Neuron (in vitro differentiated cells): ENCODE measurements at regions not wholly inside any gene's neighbourhood (a gene's known extent, or its start where the extent isn't known, plus 50 kb on each side); places are given as distances from the start of the nearest gene placed in this dataset.

ENCODE experiments used
- H2AFZ ChIP-seq: one replicate; pipeline ENCODE4 v1.6.1; 2013; ENCODE audit warnings: low read depth, mild to moderate bottlenecking, inconsistent platforms, low read length, moderate library complexity
- H3K27me3 ChIP-seq: one replicate; pipeline ENCODE4 v1.6.1; 2013; ENCODE audit warnings: low read length; ENCODE audit not compliant: insufficient read depth
- H3K36me3 ChIP-seq: one replicate; pipeline ENCODE4 v1.6.1; 2013; ENCODE audit warnings: low read length; ENCODE audit not compliant: insufficient read depth
- H3K4me1 ChIP-seq: one replicate; pipeline ENCODE4 v1.6.1; 2013; ENCODE audit warnings: low read length; ENCODE audit not compliant: insufficient read depth
- H3K4me3 ChIP-seq: 2 replicates; pipeline ENCODE4 v1.5.1; 2013; ENCODE audit warnings: mild to moderate bottlenecking, low read length, moderate library complexity
- H3K9me3 ChIP-seq: one replicate; pipeline ENCODE4 v1.6.1; 2013; ENCODE audit warnings: low read length

DNA sequence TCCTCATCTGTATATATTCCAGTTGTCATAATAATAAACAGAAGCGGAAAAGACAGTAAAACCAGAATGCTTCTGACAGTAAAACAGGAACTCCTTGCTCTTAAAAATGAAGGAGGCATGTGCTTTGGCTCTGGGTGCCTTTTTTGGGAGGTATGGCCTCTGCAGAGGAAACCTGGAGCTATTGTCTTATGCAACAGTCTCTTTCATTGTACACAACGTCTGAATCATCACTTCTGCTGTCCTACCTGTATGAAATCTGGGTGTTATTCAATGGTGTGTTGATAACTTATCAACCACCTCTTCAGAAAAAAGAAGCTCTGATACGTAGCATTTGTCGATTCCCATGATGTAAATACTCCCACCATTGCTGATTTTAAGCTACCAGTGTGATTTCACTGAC, 64.8 kb downstream of the CDCA7 start:
- H3K4me3 ChIP-seq = no peak overlapping the region
- no peak overlapping the region for H2AFZ ChIP-seq
- no peaks in the 10 kb centered on the region for H3K27me3 ChIP-seq
- no peaks in the 10 kb centered on the region for H3K36me3 ChIP-seq
- peaks cover 22% of the 10 kb centered on the region for H3K4me1 ChIP-seq
- no peaks in the 10 kb centered on the region for H3K9me3 ChIP-seq

DNA sequence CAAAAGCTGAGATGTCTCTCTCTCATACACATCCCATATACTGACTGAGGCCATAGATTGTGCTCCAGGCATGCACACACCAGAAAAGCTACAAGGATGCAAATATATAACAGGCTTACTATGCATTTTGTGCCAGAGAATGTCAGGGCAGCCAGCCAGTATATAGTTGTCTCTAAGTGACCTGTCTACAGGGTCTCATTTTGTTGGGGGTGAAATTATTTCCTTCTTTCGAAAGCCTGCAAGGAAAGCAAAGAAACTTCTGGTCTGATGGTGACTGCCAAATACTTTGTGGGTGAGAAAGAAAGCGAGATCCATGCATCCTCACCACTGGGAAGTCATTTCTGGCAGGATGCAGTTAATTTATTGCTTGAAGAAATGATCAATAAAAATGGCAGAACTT, 70.2 kb downstream of the CDCA7 start:
- H3K9me3 ChIP-seq = no peaks in the 10 kb centered on the region
- H2AFZ ChIP-seq = no peak overlapping the region
- H3K27me3 ChIP-seq = no peaks in the 10 kb centered on the region
- H3K4me1 ChIP-seq = peaks cover 2% of the 10 kb centered on the region
- no peaks in the 10 kb centered on the region for H3K36me3 ChIP-seq
- no peak overlapping the region for H3K4me3 ChIP-seq

DNA sequence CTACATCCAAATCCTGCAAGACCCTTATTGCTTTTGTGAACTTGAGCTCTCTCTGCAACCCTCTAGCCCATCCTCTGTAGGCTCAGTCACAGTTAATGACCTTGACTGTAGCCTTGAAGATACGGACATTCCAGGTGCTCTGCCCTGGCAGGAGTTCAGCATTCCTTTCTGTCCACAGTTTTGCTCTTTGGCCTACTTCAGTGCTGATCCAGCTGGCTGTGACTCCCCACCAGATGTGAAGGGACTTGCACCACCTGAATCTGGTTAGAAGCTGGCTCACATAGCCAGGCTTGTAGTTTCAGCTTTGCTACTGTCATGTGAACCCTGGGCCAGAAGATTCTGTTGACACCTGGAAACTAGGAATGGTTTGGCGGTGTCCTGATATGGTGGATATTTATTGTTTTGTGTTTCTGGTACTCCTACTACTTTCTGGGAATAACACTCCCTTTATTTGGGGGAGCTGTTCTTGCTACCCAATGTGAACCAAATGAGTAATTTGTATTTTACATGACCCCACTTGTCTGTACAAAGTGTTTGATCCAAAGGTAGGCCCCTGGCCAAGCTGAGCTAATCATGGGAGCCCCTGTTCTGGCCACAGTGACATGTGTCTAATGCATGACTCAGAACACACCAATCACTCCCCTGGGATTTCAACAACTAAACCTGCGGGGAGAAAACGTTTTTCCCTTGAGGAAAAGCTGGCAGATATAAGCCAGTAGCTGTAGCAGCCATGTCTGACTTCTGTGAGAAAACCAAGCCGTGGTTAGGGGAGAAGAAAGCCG, 73.4 kb downstream of the CDCA7 start:
- no peaks in the 10 kb centered on the region for H3K27me3 ChIP-seq
- H3K4me3 ChIP-seq = no peak overlapping the region
- peaks cover 2% of the 10 kb centered on the region for H3K9me3 ChIP-seq
- H2AFZ ChIP-seq = no peak overlapping the region
- no peaks in the 10 kb centered on the region for H3K36me3 ChIP-seq
- H3K4me1 ChIP-seq = no peaks in the 10 kb centered on the region

DNA sequence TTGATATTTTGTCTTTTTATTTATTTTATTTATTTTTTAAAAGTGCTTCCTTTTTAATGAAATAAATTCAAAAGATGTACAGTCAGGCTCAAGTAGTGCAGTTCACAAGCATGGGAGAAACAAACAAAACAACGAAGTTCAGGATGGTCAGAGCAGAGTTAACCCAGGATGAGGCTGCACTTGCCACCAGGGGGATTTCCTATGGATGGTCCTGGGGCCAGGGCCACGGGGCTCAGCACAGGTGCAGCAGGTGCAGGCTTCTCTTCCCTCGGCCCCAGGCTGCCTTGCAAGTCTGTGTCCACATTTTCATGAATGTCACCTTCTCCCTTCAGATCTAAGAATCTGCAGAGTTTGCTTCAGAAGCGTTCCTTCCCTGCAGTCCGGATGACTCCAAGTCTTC, 76.5 kb downstream of the CDCA7 start:
- no peak overlapping the region for H3K4me3 ChIP-seq
- H2AFZ ChIP-seq = no peak overlapping the region
- no peaks in the 10 kb centered on the region for H3K27me3 ChIP-seq
- H3K4me1 ChIP-seq = no peaks in the 10 kb centered on the region
- H3K9me3 ChIP-seq = peaks cover 2% of the 10 kb centered on the region
- H3K36me3 ChIP-seq = no peaks in the 10 kb centered on the region

DNA sequence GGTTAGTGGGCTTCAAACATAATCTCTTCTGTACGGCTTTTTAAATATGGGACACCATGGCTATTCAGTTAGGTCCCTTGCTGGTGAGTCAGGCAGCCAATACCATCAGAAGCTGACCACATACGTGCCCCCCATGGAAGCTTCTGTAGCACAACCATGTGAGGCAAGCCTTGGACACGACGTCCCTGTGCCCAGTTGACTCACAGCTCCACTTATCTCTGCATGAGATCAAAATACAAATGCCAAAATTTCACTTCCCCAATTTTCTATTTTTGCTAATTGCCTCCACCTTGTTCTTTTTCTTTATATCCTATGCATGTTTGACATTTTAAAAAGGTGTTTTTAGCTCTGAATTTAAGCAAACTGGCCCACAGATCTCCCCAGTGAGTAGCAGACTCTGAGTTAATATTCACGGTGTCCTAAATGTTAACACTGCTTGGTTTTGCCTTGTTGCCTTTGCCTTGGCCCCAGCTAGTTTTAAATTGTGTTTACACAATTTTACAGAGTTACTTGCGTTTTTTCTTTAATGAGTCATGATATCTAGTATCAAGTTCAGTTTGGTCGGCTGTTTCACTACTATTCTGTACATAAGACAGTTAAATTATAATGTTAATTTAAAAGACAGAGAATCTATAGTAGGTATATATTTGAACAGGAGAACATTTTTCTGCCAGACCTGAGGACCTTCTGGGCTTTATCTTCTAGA, 77.5 kb downstream of the CDCA7 start:
- no peaks in the 10 kb centered on the region for H3K36me3 ChIP-seq

DNA sequence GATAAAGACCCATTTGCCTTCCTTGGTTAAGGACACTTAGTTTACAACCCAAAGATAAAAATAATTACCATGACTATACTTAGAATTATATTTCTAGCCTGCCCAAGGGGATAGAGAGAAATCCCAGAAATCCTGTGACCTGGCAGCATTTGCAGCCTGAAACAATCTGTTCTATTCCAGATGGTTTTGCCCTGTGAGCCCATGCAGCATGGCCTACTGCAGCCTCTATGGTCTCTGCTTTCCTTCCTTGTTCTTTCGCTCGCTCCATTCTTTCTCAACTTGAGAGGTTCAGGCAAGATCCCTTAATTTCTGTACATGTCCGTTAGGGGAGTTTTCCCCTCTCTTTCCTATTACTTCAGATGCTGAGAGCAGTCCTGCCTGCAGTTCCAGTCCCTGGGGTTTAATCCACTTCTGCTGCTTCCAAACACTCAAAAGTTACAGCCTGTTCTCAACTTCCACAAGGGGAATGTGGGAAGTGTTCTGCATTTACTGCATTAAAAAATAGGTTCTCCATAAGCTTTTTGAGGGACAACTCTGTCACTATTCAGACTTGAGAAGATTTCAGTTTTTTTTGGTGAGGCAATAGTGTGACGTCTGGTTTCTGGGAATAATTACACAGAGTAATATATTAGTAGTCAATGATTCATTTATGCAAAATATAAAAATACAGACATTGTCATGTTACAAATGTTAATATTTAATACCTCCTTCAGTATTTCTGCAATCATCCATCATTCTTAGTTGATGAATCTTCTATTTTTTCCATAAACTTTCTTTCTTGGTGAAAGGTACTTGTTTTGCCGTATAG, 80.3 kb downstream of the CDCA7 start:
- Histone ChIP-seq H3K4me1 (peaks cover 4% of the 10 kb centered on the region), H3K9me3 (peaks cover 2% of the 10 kb centered on the region), H3K27me3 (no peaks in the 10 kb centered on the region), H2AFZ (no peak overlapping the region), H3K4me3 (no peak overlapping the region), H3K36me3 (no peaks in the 10 kb centered on the region)

More for the DNA sequence above, 77.5 kb downstream of the CDCA7 start:
- Histone ChIP-seq H3K4me1 (no peaks in the 10 kb centered on the region), H2AFZ (no peak overlapping the region), H3K27me3 (no peaks in the 10 kb centered on the region), H3K4me3 (no peak overlapping the region), H3K9me3 (peaks cover 2% of the 10 kb centered on the region)

DNA sequence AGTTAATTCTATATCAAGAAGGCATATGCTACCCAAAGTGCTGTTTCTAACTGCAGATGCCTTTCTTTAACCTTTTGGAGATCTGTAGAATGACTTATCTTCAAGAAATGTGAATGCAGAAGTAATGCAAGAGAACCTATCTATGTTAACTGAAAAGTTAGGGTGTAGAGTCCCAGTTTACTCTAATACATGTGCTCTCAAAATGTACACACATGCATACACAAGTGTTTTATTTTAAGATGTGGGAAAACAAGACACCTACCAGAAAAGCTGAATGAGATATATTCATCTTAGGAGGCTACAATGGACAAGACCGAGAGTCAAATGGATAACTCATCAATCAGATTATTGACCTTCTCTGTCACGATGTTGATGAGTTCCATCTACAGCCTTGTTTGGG, 80.9 kb downstream of the CDCA7 start:
- peaks cover 2% of the 10 kb centered on the region for H3K9me3 ChIP-seq
- H3K4me1 ChIP-seq = peaks cover 4% of the 10 kb centered on the region
- H3K4me3 ChIP-seq = no peak overlapping the region
- no peaks in the 10 kb centered on the region for H3K36me3 ChIP-seq
- H3K27me3 ChIP-seq = no peaks in the 10 kb centered on the region
- no peak overlapping the region for H2AFZ ChIP-seq

DNA sequence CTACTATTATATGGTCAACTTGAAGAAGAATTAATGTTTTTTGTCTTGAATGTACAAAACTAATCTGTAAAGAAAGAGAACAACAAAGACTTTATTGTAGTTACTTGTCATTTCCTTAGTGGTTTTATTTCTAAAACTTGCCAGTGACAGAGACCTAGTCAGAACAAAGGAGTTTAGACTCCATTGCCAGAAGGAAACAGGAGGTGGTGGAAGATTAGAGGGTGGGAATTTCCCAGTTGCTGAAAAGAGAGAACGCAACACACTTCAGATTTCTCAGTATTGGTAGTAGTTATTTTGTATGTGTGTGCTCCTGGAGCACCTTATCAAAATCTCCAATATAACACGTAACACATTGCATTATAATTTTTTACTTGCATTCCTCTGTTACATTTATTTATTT, 81.4 kb downstream of the CDCA7 start:
- peaks cover 2% of the 10 kb centered on the region for H3K9me3 ChIP-seq
- peaks cover 4% of the 10 kb centered on the region for H3K4me1 ChIP-seq
- H2AFZ ChIP-seq = no peak overlapping the region
- H3K4me3 ChIP-seq = no peak overlapping the region
- no peaks in the 10 kb centered on the region for H3K36me3 ChIP-seq
- H3K27me3 ChIP-seq = no peaks in the 10 kb centered on the region

DNA sequence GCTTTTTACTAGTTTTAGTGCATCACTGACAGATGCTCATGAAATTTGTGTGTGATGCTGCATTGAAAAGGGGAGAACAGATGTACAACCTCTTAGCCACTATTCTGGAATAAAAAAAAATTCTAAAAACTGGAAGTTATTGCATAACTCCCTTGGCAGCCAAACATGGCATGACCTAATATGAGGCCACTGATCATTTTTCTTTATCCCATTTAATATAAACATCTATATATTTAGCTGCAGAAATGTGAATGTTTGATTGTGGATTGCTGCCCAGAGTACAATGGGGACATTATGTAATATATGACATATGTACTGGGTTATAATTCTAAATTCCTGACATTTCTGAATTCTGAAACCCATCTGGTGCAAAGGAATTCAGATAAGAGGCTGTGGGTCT, 86.5 kb downstream of the CDCA7 start:
- H3K4me1 ChIP-seq = peaks cover 9% of the 10 kb centered on the region
- no peak overlapping the region for H3K4me3 ChIP-seq
- H3K27me3 ChIP-seq = no peaks in the 10 kb centered on the region
- H3K9me3 ChIP-seq = peaks cover 3% of the 10 kb centered on the region
- H2AFZ ChIP-seq = no peak overlapping the region
- H3K36me3 ChIP-seq = no peaks in the 10 kb centered on the region

DNA sequence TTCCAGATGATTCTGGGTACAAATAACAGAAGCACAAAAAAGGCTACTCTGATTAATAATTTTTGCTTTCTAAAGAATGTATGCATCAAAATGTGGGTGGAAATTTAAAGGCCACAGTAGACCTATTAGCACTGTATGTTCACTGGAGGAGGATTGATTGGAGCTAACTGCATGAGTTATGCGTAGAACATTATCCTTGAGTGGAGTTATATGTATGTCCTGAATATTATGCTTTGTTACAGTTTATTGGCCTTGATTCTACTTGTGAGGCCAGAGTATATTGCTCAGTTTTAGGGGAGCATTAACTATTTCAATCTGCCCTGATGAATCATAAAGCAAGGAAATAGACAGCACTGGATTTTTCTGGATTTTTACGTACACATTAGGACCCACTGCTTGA, 87.9 kb downstream of the CDCA7 start:
- peaks cover 3% of the 10 kb centered on the region for H3K9me3 ChIP-seq
- no peak overlapping the region for H2AFZ ChIP-seq
- no peak overlapping the region for H3K4me3 ChIP-seq
- H3K27me3 ChIP-seq = no peaks in the 10 kb centered on the region
- H3K4me1 ChIP-seq = peaks cover 9% of the 10 kb centered on the region
- no peaks in the 10 kb centered on the region for H3K36me3 ChIP-seq

DNA sequence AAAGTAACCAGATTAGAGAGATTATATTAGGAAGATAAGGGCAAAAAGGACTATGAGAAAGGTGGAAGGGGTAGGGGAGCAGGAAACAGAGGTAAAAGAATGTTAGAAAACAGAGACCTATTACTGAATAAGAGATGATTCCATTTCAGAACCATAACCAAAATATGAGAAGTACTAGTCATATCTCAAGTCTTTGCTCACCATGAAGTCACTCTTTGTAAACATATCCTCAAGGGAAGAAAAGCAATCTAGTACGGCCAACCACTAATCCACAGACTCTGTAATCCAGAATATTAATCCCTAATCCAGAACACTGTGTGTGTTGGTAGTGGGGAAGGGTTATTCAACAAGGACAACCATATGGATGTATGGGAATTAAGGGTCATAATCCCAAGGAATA, 92.0 kb downstream of the CDCA7 start:
- Histone ChIP-seq H3K4me3 (no peak overlapping the region), H2AFZ (no peak overlapping the region), H3K36me3 (no peaks in the 10 kb centered on the region), H3K4me1 (peaks cover 15% of the 10 kb centered on the region), H3K27me3 (no peaks in the 10 kb centered on the region), H3K9me3 (peaks cover 3% of the 10 kb centered on the region)

DNA sequence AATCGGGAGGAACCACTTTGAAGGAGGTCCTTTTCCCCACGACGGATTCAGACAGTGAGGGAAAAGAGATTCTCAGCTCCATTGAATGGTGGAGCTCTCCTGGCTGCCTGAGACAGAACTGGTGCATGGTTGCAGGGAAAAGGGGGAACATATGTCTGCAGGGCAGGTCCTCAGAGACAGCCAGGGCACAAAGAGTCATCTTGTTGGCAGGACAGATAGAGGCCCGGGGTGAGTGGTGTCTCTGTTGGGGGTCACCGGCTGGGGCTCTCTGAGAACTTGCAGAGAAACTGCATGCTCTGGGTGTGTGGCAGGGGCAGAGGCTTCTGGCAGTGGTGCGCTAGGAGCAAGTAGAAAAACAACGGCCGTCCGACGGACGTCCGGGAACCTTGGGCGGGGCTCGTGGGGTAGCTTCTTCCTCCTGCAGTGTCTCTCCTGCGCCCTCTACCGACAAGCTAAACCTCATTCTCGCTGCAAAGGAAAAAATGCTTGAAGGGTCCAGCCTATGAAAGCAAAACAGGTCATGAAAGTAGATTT, 94.3 kb downstream of the CDCA7 start:
- Histone ChIP-seq H3K9me3 (peaks cover 3% of the 10 kb centered on the region), H3K27me3 (no peaks in the 10 kb centered on the region), H3K36me3 (no peaks in the 10 kb centered on the region), H3K4me1 (peaks cover 31% of the 10 kb centered on the region), H2AFZ (no peak overlapping the region), H3K4me3 (no peak overlapping the region)

DNA sequence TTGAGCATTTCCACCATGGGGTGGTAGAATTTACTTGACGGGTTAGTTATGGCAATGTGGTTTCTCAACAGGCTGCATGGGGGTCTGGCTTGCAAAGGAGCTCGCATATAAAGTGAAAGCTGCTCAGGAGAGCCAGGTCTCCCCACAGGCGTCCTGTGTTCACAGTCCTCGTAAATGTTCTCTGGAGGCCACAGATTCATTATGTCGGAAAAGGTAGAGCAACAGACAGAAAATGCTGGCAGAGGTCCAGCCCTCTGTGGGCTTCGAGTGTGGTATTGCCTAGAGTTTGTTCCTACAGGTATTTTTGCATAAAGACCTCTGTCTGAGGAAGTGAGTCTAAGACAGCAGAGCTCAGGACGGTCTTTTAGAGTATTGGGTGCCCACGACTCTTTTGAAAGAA, 96.4 kb downstream of the CDCA7 start:
- Histone ChIP-seq H3K9me3 (peaks cover 3% of the 10 kb centered on the region), H3K27me3 (no peaks in the 10 kb centered on the region), H2AFZ (no peak overlapping the region), H3K4me3 (no peak overlapping the region), H3K36me3 (no peaks in the 10 kb centered on the region), H3K4me1 (peaks cover 31% of the 10 kb centered on the region)
